Esophagus muscularis mucosa (tissue), 4 donors: ENCODE measurements at regions not wholly inside any gene's neighbourhood (a gene's known extent, or its start where the extent isn't known, plus 50 kb on each side); places are given as distances from the start of the nearest gene placed in this dataset.

Source experiments
- DNase-seq: peaks from one replicate; pipeline ENCODE4 v3.0.0-alpha.2; 2017; ENCODE audit errors: extremely low spot score
- H3K27ac ChIP-seq, 4 donors: fragments of 200-600 bp; sonication (generic); replicated peaks in 1 of 4; 1 replicate in 3 of 4; 2 replicates in 1 of 4; pipeline ENCODE4 v1.5.1; 2016 to 2019; ENCODE audit warnings: mild to moderate bottlenecking in 1 of 4
- H3K27me3 ChIP-seq, 4 donors: fragments of 200-600 bp; sonication (generic); one replicate each; pipeline versions ENCODE4 v1.5.1 to v1.6.0; 2016 to 2019
- H3K36me3 ChIP-seq, 4 donors: fragments of 200-600 bp; sonication (generic); one replicate each; pipeline ENCODE4 v1.5.1; 2016 to 2019
- H3K4me1 ChIP-seq, 4 donors: fragments of 200-600 bp; sonication (generic); one replicate each; pipeline ENCODE4 v1.5.1; 2016 to 2019
- H3K4me3 ChIP-seq, 4 donors: fragments of 200-600 bp; sonication (generic); 1 replicate in 2 of 4; 2 replicates in 2 of 4; pipeline ENCODE4 v1.5.1; 2016 to 2019; ENCODE audit warnings: mild to moderate bottlenecking in 4 of 4, moderate library complexity in 1 of 4
- H3K9me3 ChIP-seq, 4 donors: fragments of 200-600 bp; sonication (generic); 1 replicate in 3 of 4; 2 replicates in 1 of 4; pipeline ENCODE4 v1.5.1; 2016 to 2019
- CTCF ChIP-seq, 3 experiments: fragments of 200-600 bp in 2 of 3; fragments of 450-650 bp in 1 of 3; sonication (generic) in 2 of 3; IDR thresholded peaks; one replicate each; pipeline ENCODE4 v1.5.1; 2017 to 2019; ENCODE audit warnings: antibody characterized with exemption in 3 of 3, mild to moderate bottlenecking in 2 of 3, moderate library complexity in 1 of 3
- EP300 ChIP-seq: sonication (generic); formaldehyde crosslinking; IDR thresholded peaks from one replicate; pipeline ENCODE4 v1.6.1; 2017; ENCODE audit warnings: antibody characterized with exemption
- POLR2A ChIP-seq: fragments of 450-650 bp; IDR thresholded peaks from one replicate; pipeline ENCODE4 v1.6.1; 2017; ENCODE audit warnings: antibody characterized with exemption, moderate library complexity, mild to moderate bottlenecking, low read depth
- POLR2AphosphoS5 ChIP-seq, 2 donors: sonication (generic); formaldehyde crosslinking; IDR thresholded peaks; one replicate each; pipeline ENCODE4 v1.6.1; 2017; ENCODE audit warnings: antibody characterized with exemption in 2 of 2
- WGBS: methylation state at CpG from one replicate; pipeline ENCODE4 v1.1.5; 2018; 5-methylcytosine and 5-hydroxymethylcytosine counted together
- intact Hi-C: fragments of 100-400 bp; cut with DNase I; formaldehyde crosslinking; loops from one replicate; pipeline ENCODE4 v1.15.1; 2023

GRCh38 chr3:78153973-78154372 lies 1114.1 kb downstream of the ROBO2 start:
- Histone ChIP-seq H3K4me1 (peaks cover 0 to 4% (median 0%) of the 10 kb centered on the region in 4 donors), H3K9me3 (no peaks in the 10 kb centered on the region), H3K27ac (no peak overlapping the region), H3K27me3 (no peaks in the 10 kb centered on the region), H3K4me3 (no peak overlapping the region), H3K36me3 (no peaks in the 10 kb centered on the region)
- TF ChIP-seq CTCF (IDR thresholded peaks at IDR 0.05) (no peak), EP300 (no peak), POLR2A (no peak), POLR2AphosphoS5 (IDR thresholded peaks at IDR 0.05) (no peak)
- WGBS = 94% methylated on average over 4 of the region's 4 CpGs
- intact Hi-C loops = no loop called here
- DNase-seq = no peak

- intact Hi-C loops = no loop called here
- Histone ChIP-seq H3K4me1 (no peaks in the 10 kb centered on the region), H3K27me3 (no peaks in the 10 kb centered on the region), H3K36me3 (no peaks in the 10 kb centered on the region), H3K4me3 (no peak overlapping the region), H3K9me3 (no peaks in the 10 kb centered on the region), H3K27ac (no peak overlapping the region)
- no peak for DNase-seq
- TF ChIP-seq POLR2AphosphoS5 (IDR thresholded peaks at IDR 0.05) (no peak), POLR2A (no peak), CTCF (IDR thresholded peaks at IDR 0.05) (no peak), EP300 (no peak)
- 88% methylated on average over 2 of the region's 3 CpGs for WGBS
Observed at GRCh38 chr3:78154521-78155186, 1114.8 kb downstream of the ROBO2 start.

- Histone ChIP-seq H3K9me3 (no peaks in the 10 kb centered on the region), H3K36me3 (no peaks in the 10 kb centered on the region), H3K27me3 (no peaks in the 10 kb centered on the region), H3K4me3 (no peak overlapping the region), H3K27ac (no peak overlapping the region), H3K4me1 (no peaks in the 10 kb centered on the region)
- TF ChIP-seq POLR2AphosphoS5 (IDR thresholded peaks at IDR 0.05) = no peak
- TF ChIP-seq EP300 = no peak
- TF ChIP-seq POLR2A = no peak
- no peak for TF ChIP-seq CTCF (IDR thresholded peaks at IDR 0.05)
- no peak for DNase-seq
- WGBS = 93% methylated on average over 4 of the region's 4 CpGs
- intact Hi-C loops = no loop called here
Observed at GRCh38 chr3:78161736-78162135, 1121.8 kb downstream of the ROBO2 start.

- no peak for TF ChIP-seq POLR2A
- TF ChIP-seq CTCF (IDR thresholded peaks at IDR 0.05) = no peak
- TF ChIP-seq EP300 = no peak
- no peak for TF ChIP-seq POLR2AphosphoS5 (IDR thresholded peaks at IDR 0.05)
- H3K36me3 ChIP-seq = no peaks in the 10 kb centered on the region
- intact Hi-C loops = no loop called here
- H3K4me1 ChIP-seq = no peaks in the 10 kb centered on the region
- DNase-seq = no peak
- no peaks in the 10 kb centered on the region for H3K9me3 ChIP-seq
- H3K27ac ChIP-seq = no peak overlapping the region
- no peaks in the 10 kb centered on the region for H3K27me3 ChIP-seq
- no peak overlapping the region for H3K4me3 ChIP-seq
Observed at GRCh38 chr3:78163379-78163778, 1123.5 kb downstream of the ROBO2 start.

GRCh38 chr3:78165876-78166275 lies 1126.0 kb downstream of the ROBO2 start:
- TF ChIP-seq POLR2AphosphoS5 (IDR thresholded peaks at IDR 0.05) (no peak), EP300 (no peak), CTCF (IDR thresholded peaks at IDR 0.05) (no peak), POLR2A (no peak)
- H3K36me3 ChIP-seq = no peaks in the 10 kb centered on the region
- no peak for DNase-seq
- no peaks in the 10 kb centered on the region for H3K9me3 ChIP-seq
- no peaks in the 10 kb centered on the region for H3K27me3 ChIP-seq
- no peak overlapping the region for H3K27ac ChIP-seq
- intact Hi-C loops = no loop called here
- H3K4me1 ChIP-seq = no peaks in the 10 kb centered on the region
- no peak overlapping the region for H3K4me3 ChIP-seq
